Chondrocyte (in vitro differentiated cells): ENCODE measurements at regions not wholly inside any gene's neighbourhood (a gene's known extent, or its start where the extent isn't known, plus 50 kb on each side); places are given as distances from the start of the nearest gene placed in this dataset.

Experiments
- DNase-seq: peaks from one replicate; pipeline ENCODE4 v3.0.0; 2021; ENCODE audit warnings: mixed read lengths, low spot score
- H3K27ac Mint-ChIP-seq: one replicate; pipeline ENCODE4 v1.8.0; 2021; ENCODE audit warnings: mild to moderate bottlenecking, moderate library complexity, mixed read lengths; ENCODE audit not compliant: unreplicated experiment
- H3K27me3 Mint-ChIP-seq: 2 replicates; pipeline ENCODE4 v1.8.0; 2021; ENCODE audit warnings: low read depth, mixed read lengths
- H3K36me3 Mint-ChIP-seq: 2 replicates; pipeline ENCODE4 v1.8.0; 2021; ENCODE audit warnings: low read depth, mixed read lengths
- H3K4me1 Mint-ChIP-seq: 2 replicates; pipeline ENCODE4 v1.8.0; 2021; ENCODE audit warnings: low read depth, mild to moderate bottlenecking, mixed read lengths
- H3K4me3 Mint-ChIP-seq: one replicate; pipeline ENCODE4 v1.8.0; 2021; ENCODE audit warnings: mild to moderate bottlenecking, moderate library complexity, mixed read lengths; ENCODE audit not compliant: unreplicated experiment
- H3K9me3 Mint-ChIP-seq: 2 replicates; pipeline ENCODE4 v1.8.0; 2021; ENCODE audit warnings: low read depth, mixed read lengths
- TF ChIP-seq, protein P1 (sequence below): fragments of 200-600 bp; sonication (generic); IDR thresholded peaks from 2 replicates; pipeline ENCODE4 v1.5.0; 2021; ENCODE audit warnings: antibody characterized with exemption, mild to moderate bottlenecking, moderate library complexity

DNA sequence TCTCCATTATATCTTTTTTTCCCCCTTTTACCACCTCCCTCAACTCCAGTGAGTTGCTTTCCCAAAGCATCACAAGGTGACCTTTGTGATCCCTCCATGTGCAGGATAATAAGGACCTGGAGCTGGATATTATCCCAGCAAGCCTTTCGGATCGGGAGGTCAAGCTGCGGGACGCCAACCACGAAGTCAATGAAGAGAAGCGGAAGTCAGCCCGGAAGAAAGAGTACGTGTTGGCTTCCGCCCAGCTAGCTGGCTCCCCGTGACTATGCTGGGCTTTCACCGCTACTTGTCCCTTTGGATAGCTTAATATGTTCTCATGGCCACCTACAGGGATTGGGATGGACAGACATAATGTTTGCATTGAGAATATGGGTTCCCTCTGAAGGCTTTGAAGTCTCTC is 273.7 kb upstream of the UMPS start:
- Mint-ChIP-seq H3K4me3 (no peak overlapping the region), H3K27ac (peak overlapping the region; percentile 27), H3K36me3 (peaks cover 18% of the 10 kb centered on the region), H3K27me3 (no peaks in the 10 kb centered on the region), H3K9me3 (no peaks in the 10 kb centered on the region), H3K4me1 (peaks cover 4% of the 10 kb centered on the region)
- TF ChIP-seq, protein P1, sequence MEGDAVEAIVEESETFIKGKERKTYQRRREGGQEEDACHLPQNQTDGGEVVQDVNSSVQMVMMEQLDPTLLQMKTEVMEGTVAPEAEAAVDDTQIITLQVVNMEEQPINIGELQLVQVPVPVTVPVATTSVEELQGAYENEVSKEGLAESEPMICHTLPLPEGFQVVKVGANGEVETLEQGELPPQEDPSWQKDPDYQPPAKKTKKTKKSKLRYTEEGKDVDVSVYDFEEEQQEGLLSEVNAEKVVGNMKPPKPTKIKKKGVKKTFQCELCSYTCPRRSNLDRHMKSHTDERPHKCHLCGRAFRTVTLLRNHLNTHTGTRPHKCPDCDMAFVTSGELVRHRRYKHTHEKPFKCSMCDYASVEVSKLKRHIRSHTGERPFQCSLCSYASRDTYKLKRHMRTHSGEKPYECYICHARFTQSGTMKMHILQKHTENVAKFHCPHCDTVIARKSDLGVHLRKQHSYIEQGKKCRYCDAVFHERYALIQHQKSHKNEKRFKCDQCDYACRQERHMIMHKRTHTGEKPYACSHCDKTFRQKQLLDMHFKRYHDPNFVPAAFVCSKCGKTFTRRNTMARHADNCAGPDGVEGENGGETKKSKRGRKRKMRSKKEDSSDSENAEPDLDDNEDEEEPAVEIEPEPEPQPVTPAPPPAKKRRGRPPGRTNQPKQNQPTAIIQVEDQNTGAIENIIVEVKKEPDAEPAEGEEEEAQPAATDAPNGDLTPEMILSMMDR: no peak
- no peak for DNase-seq

DNA sequence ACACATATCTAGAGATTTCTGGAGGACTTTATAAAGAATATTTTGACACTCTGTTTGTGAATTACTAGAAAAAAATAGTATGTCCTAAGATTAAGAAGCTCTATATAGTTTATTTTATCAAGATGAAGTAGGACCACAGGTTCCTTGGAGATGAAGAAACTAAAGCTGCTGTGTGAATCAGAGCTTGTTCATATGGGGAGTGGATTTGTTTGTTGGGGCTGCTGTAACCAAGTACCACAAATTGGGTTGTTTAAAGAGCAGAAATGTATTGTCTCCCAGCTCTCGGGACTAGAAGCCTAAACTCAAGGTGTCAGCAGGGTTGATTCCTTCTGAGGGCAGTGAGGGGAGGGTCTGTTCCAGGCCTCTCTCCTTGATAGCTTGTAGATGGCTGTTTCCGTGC is 270.6 kb upstream of the UMPS start:
- no peak for DNase-seq
- H3K4me1 Mint-ChIP-seq: peaks cover 4% of the 10 kb centered on the region
- no peaks in the 10 kb centered on the region for H3K9me3 Mint-ChIP-seq
- TF ChIP-seq, protein P1: no peak
- no peaks in the 10 kb centered on the region for H3K27me3 Mint-ChIP-seq
- peaks cover 28% of the 10 kb centered on the region for H3K36me3 Mint-ChIP-seq
- H3K27ac Mint-ChIP-seq: no peak overlapping the region
- H3K4me3 Mint-ChIP-seq: no peak overlapping the region

DNA sequence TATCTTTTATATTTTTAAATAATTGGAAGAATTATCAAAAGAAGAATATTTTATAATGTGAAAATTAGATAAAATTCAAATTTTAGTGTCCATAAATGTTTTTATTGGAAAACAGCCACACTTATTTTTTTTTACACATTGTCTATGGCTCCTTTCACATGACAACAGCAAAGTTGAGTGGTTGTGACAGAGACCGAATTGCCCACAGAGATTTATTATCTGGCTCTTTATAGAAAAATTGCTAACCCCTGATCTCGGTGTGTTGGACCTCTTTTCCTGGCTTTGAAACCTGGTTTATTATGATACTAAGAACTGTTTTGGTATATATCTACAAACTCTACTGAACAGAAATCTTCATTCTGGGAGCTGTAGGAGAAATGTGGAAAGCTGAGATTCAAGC is 269.1 kb upstream of the UMPS start:
- no peak overlapping the region for H3K4me3 Mint-ChIP-seq
- H3K27me3 Mint-ChIP-seq: no peaks in the 10 kb centered on the region
- no peaks in the 10 kb centered on the region for H3K4me1 Mint-ChIP-seq
- no peak for DNase-seq
- no peaks in the 10 kb centered on the region for H3K9me3 Mint-ChIP-seq
- TF ChIP-seq, protein P1: no peak
- H3K36me3 Mint-ChIP-seq: peaks cover 24% of the 10 kb centered on the region
- no peak overlapping the region for H3K27ac Mint-ChIP-seq

DNA sequence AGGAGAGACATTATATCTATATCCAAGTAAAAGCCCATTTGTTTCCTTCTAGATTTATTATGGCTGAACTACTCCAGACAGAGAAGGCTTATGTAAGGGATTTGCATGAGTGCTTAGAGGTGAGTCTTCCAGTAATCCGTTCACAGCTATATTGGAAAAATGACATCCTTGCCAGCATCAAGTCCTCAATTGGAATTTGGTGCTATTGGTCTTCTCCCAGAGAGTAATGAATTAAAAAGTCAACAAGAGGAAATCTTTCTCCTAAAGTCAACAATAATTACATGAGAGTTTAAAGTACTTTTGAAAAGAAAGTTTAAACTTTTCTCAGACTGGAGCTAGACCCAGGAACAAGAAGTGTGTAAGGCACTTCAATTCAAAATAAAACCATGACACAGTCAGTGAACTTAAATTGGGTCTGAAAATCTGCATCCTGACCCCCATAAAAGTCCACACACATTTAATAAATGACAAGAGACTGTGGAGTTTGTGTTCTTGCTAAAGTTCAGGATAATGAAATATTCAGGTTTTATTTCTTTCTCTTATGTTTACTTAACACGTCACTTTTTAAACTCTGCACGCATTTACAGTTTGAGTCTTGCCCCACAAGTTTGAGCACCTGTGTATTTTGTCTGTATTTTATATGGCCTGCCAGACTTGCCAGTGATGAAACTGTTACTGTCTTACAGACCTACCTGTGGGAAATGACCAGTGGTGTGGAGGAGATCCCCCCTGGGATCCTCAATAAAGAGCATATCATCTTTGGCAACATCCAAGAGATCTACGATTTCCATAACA is 268.2 kb upstream of the UMPS start:
- H3K4me1 Mint-ChIP-seq: no peaks in the 10 kb centered on the region
- H3K27ac Mint-ChIP-seq: no peak overlapping the region

DNA sequence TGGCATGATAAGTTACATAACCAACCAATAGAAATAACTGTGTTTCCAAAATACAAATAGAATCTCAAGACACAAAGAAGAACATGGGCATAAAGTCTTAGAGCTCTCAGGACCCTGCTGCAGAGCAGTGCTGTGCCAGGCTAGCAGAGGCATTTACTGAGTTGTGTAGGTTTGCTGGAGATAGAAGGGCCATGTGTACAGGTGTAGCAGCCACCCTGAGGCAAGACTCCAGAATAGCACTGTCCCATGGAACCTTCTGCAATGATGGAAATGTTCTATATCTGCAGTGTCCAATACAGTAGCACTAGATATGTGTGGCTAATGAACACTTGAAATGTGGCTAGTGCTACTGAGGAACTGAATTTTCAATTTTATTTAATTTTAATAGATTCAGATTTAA is 267.0 kb upstream of the UMPS start:
- H3K9me3 Mint-ChIP-seq: no peaks in the 10 kb centered on the region
- H3K27me3 Mint-ChIP-seq: no peaks in the 10 kb centered on the region
- H3K36me3 Mint-ChIP-seq: peaks cover 12% of the 10 kb centered on the region
- H3K27ac Mint-ChIP-seq: no peak overlapping the region
- TF ChIP-seq, protein P1: no peak
- DNase-seq: no peak
- no peak overlapping the region for H3K4me3 Mint-ChIP-seq
- peaks cover 2% of the 10 kb centered on the region for H3K4me1 Mint-ChIP-seq

More for the DNA sequence above, 268.2 kb upstream of the UMPS start:
- no peaks in the 10 kb centered on the region for H3K27me3 Mint-ChIP-seq
- DNase-seq: no peak
- H3K9me3 Mint-ChIP-seq: no peaks in the 10 kb centered on the region
- H3K36me3 Mint-ChIP-seq: peaks cover 19% of the 10 kb centered on the region
- TF ChIP-seq, protein P1: no peak
- no peak overlapping the region for H3K4me3 Mint-ChIP-seq
